Breast epithelium (tissue), 3 donors: ENCODE measurements at regions not wholly inside any gene's neighbourhood (a gene's known extent, or its start where the extent isn't known, plus 50 kb on each side); places are given as distances from the start of the nearest gene placed in this dataset.

Experiments used
- POLR2A ChIP-seq: fragments of 450-650 bp; IDR thresholded peaks from one replicate; pipeline ENCODE4 v1.6.1; 2016; ENCODE audit warnings: antibody characterized with exemption, mild to moderate bottlenecking, moderate library complexity
- POLR2AphosphoS5 ChIP-seq, 3 donors: sonication (generic); formaldehyde crosslinking; IDR thresholded peaks; one replicate each; pipeline ENCODE4 v1.6.1; 2017; ENCODE audit warnings: antibody characterized with exemption in 3 of 3
- TF ChIP-seq, protein P1 (sequence below), 3 donors: fragments of 450-650 bp; IDR thresholded peaks; one replicate each; pipeline ENCODE4 v1.5.1; 2016 to 2017; ENCODE audit warnings: antibody characterized with exemption in 3 of 3, mild to moderate bottlenecking in 3 of 3, moderate library complexity in 3 of 3

DNA sequence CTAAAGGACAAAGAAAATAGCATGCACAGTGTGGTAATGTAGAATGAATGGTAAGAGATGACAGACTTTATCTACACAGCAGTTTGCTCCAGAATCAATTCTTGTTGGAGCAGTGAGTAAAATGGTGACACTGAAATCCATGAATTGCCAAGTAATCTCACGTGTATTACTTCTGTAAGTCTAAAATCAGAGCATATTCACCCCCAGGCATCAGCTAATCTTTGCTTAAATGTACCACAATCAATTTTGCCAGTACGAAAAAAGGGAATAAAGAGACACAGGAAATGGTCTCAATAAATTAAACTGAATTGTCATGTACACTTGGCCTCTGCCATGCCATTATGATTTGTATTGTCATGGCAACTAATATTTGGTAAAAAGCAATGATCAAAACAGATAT is 294.2 kb downstream of the PCDH17 start:
- TF ChIP-seq, protein P1, sequence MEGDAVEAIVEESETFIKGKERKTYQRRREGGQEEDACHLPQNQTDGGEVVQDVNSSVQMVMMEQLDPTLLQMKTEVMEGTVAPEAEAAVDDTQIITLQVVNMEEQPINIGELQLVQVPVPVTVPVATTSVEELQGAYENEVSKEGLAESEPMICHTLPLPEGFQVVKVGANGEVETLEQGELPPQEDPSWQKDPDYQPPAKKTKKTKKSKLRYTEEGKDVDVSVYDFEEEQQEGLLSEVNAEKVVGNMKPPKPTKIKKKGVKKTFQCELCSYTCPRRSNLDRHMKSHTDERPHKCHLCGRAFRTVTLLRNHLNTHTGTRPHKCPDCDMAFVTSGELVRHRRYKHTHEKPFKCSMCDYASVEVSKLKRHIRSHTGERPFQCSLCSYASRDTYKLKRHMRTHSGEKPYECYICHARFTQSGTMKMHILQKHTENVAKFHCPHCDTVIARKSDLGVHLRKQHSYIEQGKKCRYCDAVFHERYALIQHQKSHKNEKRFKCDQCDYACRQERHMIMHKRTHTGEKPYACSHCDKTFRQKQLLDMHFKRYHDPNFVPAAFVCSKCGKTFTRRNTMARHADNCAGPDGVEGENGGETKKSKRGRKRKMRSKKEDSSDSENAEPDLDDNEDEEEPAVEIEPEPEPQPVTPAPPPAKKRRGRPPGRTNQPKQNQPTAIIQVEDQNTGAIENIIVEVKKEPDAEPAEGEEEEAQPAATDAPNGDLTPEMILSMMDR (IDR thresholded peaks at IDR 0.05) = no peak
- TF ChIP-seq POLR2A (no peak), POLR2AphosphoS5 (IDR thresholded peaks at IDR 0.05) (no peak)
